ENCODE measurements at regions not wholly inside any gene's neighbourhood (a gene's known extent, or its start where the extent isn't known, plus 50 kb on each side); places are given as distances from the start of the nearest gene placed in this dataset.

GRCh38 chr2:18837240-18837639 lies 247.9 kb upstream of the NT5C1B start:
- Histone ChIP-seq H3K27me3 (ENCODE audit: control insufficient read depth in 2 of 2, insufficient read depth in 2 of 2, low read length in 2 of 2) (no peaks in the 10 kb centered on the region), H2AFZ (ENCODE audit: low read depth, low read length) (no peak overlapping the region), H3K36me3 (ENCODE audit: control insufficient read depth, insufficient read depth, low read length) (no peaks in the 10 kb centered on the region), H4K20me1 (replicated peaks; ENCODE audit: control insufficient read depth, insufficient read depth, low read length) (no peaks in the 10 kb centered on the region), H3K79me2 (ENCODE audit: control insufficient read depth, insufficient read depth, low read length) (no peaks in the 10 kb centered on the region), H3K9me3 (replicated peaks; ENCODE audit: control insufficient read depth, insufficient read depth, low read depth, low read length) (no peaks in the 10 kb centered on the region), H3K9me1 (ENCODE audit: control insufficient read depth, insufficient read depth, low read length) (no peaks in the 10 kb centered on the region), H3K4me1 (replicated peaks in 1 of 2; ENCODE audit: control insufficient read depth in 2 of 2, insufficient read depth in 2 of 2, low read length in 2 of 2) (no peaks in the 10 kb centered on the region), H3K4me3 (no peak overlapping the region), H3K27ac (ENCODE audit: extremely low read depth, low read depth, low read length) (no peak overlapping the region), H3K4me2 (ENCODE audit: insufficient read depth, low read length) (no peak overlapping the region), H3K9ac (ENCODE audit: insufficient read depth in 1 of 2, low read depth in 2 of 2, low read length in 2 of 2) (no peak overlapping the region)
- intact Hi-C loops (cut with micrococcal nuclease), result no loop called here
- 0% methylated on average over 1 of the region's 1 CpG for WGBS (ENCODE audit: insufficient coverage, low coverage, missing lambda C conversion rate)
- ATAC-seq (no peak), DNase-seq (ENCODE audit: extremely low read depth in 1 of 4, low spot score in 3 of 4) (no peak), FAIRE-seq (no peak)
- ChIA-PET POLR2A (no interaction called here), CTCF (ENCODE audit: low intra/inter-chr PET ratio) (no interaction called here)
- in situ Hi-C loops (cut with MboI), result no loop called here
- BruUV-seq (replicated peaks), result no TSS peak
- TF ChIP-seq MCM7 (IDR thresholded peaks at IDR 0.05) (no peak), KLF6 (CRISPR knock-in tag; IDR thresholded peaks at IDR 0.05; ENCODE audit: borderline replicate concordance) (no peak), ZNF239 (CRISPR knock-in tag; IDR thresholded peaks at IDR 0.05) (no peak), POLR3A (IDR thresholded peaks at IDR 0.05; ENCODE audit: borderline replicate concordance, extremely low read depth, insufficient read depth, insufficient read length) (no peak), BACH1 (tag; IDR thresholded peaks at IDR 0.05) (no peak), FOXJ3 (CRISPR knock-in tag; IDR thresholded peaks at IDR 0.05) (no peak), TAF7 (tag; IDR thresholded peaks at IDR 0.05) (no peak), NCOA6 (IDR thresholded peaks at IDR 0.05) (no peak), ATF2 (CRISPR knock-in tag; IDR thresholded peaks at IDR 0.05) (no peak), BDP1 (IDR thresholded peaks at IDR 0.05; ENCODE audit: insufficient read depth, insufficient read length) (no peak), BMI1 (IDR thresholded peaks at IDR 0.05; ENCODE audit: low read length) (no peak), USF2 (CRISPR knock-in tag; IDR thresholded peaks at IDR 0.05) (no peak)
